Iris pigment epithelial cell (primary cell): ENCODE measurements at regions not wholly inside any gene's neighbourhood (a gene's known extent, or its start where the extent isn't known, plus 50 kb on each side); places are given as distances from the start of the nearest gene placed in this dataset.
"Not testable (repeated sequence)": the region's sequence is repeated elsewhere in the genome, so short reads cannot be mapped to it uniquely, and the experiment has no call there.

Experiments used
- DNase-seq: peaks from one replicate; pipeline ENCODE4 v3.0.0-alpha.2; 2011; ENCODE audit warnings: low read depth

DNA sequence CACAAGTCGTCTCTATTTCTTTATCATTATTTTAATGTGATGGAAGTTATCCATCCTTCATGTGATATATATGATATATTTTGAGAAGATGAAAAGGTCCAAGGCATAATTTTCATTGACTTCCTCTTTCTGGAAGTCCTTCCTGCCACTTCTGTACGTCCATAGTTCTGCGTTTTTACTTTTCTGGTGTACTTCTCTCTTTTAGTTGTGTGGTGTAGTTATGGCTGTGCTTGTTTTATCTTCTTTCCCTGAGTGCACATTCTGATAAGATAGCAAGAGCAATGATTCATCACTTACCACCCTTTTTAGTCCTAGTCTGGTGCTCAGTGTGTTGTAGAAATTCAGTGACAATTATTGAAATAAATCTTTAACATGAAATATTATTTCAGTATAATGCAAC, 231.3 kb upstream of the FERD3L start:
- peak; percentile 69 for DNase-seq

DNA sequence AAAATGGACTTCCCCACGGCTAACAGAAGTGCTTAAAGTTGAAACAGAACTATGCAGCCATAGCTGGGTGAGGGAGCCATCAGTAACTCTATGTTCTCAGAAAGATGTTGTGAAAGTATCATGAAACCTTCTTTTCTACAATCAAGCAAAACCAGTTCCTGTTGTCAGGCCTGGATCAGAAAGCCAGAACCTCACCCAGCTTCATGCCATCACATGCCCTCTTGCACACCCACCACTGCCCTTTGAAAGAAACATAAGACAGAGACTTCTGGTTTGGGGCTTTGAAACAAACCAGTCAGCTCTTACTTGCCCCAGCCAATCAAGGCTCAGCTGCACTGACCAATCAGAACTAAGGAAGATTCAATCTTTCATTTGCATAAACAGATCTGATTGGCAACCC, 230.8 kb upstream of the FERD3L start:
- DNase-seq = no peak

DNA sequence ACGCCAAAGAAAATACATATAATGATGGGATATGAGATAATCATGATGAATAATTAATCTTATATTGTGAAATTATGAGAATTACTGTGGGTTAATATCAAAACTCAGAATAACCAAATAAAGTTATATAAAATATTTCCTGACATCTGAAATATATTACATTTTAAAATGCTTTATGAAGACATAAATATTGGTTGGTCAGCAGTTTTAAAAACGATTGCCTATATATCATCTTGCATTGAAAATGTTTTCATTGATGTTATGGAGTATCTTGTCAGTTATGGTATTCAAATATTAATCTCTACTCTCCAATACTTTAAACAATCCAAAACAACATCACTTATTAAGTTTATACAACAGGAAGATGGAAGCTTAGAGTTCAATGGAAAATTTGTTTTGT, 228.1 kb upstream of the FERD3L start:
- no peak for DNase-seq

DNA sequence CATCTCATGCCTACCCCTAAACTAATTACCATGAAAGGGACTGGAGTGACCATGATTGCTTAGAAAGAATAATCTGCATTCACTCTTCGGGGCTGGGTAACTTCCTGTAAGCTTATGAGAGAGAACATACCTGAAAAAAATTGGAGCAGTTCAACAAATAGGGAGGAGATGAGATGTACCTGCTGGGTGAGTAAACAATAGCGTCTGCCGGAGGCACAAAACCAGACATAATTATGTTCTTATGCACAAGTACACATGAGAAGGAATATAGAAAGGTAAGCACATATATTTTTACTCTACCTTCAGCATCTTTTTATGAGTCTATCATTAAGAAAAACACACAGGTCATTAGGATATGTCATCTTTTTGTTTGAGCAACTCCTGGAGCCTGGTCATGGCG, 224.6 kb upstream of the FERD3L start:
- DNase-seq = no peak

DNA sequence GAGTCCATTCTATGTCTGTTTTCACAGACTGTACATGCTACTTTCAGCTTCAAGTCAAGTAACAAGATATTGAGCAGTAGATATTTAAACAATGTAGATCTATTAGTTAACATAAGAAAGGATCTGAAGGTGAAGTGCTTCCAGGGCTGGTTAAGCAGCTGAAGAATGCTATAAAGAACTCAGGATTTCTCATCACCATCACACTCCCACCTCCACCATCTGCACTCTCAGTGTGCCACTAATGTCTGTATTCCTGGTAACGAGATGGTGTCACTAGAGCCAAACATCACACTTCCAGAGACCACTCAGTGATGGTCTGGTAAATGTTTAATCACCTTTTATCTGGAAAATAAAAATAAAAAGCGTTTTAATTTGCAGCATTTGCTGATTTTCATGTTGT, 224.0 kb upstream of the FERD3L start:
- no peak for DNase-seq

DNA sequence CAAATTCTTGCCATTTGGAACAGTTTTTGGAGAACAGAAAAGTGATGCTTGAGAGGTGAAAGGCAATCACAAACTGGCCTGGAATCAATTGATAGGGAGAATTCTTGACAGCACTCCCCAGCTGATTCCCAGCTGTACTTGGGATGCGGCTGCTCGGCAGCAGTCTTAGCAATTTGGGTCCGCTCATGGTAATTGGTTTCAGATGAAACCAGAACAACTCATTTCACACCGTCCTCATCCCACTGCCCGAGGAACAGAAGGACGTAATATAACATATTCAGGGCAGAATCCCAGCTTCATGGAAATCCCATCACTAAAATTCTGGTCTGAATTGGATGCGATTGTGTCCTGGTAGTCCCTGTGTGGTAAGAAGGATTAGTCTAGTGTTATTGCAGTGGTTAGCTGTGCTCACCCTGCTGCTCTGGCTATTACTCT, 223.3 kb upstream of the FERD3L start:
- peak; percentile 48 for DNase-seq

DNA sequence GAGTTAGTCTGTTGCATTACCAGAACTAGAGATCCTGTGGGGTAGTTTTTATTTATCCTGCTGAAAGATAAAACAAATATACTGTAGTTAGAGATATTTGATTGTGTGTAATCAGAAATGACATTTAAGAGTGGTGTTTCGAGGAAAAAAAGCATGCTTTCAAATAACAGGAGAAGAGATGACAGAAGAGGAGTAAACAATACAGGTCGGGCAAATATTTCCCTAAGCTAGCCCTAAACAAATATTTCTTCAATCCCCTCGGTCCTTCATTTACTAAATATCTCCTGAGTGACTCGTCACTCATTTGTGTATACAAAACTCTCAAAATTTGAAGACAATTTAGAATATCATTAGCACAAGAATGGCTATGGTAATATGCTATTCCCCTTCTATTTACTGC, 219.7 kb upstream of the FERD3L start:
- no peak for DNase-seq

DNA sequence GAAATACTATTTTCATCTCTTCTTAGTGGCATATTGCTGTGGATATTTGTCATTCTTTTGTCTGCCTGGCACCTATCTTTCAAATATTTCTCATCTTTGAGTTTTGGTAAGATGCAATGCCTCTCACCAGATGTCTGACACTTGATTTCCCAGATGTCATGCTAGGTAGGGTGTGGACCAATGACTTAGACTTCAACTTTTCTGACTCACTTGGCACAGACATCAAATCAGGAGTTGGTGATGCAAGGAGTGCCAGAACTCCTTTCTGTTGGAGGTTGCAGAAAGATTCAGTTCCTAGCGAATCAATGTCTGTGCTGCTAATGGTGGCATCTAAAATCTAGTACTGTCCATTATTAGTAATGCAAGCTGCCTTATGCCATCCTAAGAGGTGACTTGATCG, 216.9 kb upstream of the FERD3L start:
- DNase-seq = peak; percentile 59

DNA sequence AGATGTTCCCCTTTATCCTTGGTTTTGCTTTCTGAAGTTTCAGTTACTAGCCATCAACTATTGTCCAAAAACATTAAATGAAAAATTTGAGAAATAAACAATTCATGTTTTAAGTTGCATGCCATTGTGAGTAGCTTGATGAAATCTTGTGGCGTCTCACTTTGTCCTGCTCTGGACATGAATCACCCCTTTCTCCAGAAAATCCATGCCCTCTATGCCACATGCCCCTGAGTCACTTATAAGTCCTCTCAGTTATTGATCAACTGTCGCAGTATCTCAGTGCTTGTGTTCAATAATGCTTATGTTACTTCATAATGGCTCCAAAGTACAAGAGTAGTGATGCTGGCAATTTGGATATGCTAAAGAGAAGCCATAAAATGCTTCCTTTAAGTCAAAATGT, 208.0 kb upstream of the FERD3L start:
- DNase-seq = peak; percentile 63

DNA sequence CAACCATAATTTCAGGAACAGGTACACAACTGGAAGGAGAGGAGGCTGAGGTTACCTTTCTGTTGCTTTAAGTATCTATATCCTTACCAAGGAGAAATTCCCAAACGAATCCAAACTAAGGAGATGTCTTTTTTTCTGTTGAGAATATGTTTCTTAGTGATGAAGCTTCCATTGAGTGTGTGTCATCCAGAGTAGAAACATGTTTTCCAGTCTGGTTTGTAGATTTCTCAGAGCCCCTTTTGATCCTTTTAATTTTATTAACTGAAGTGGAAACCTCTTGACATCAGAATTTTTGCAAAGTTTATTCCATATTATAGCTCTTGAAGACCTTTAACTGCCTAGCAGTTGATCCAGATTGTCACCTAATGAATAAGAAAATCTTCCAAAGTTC, 207.1 kb upstream of the FERD3L start:
- peak; percentile 76 for DNase-seq

DNA sequence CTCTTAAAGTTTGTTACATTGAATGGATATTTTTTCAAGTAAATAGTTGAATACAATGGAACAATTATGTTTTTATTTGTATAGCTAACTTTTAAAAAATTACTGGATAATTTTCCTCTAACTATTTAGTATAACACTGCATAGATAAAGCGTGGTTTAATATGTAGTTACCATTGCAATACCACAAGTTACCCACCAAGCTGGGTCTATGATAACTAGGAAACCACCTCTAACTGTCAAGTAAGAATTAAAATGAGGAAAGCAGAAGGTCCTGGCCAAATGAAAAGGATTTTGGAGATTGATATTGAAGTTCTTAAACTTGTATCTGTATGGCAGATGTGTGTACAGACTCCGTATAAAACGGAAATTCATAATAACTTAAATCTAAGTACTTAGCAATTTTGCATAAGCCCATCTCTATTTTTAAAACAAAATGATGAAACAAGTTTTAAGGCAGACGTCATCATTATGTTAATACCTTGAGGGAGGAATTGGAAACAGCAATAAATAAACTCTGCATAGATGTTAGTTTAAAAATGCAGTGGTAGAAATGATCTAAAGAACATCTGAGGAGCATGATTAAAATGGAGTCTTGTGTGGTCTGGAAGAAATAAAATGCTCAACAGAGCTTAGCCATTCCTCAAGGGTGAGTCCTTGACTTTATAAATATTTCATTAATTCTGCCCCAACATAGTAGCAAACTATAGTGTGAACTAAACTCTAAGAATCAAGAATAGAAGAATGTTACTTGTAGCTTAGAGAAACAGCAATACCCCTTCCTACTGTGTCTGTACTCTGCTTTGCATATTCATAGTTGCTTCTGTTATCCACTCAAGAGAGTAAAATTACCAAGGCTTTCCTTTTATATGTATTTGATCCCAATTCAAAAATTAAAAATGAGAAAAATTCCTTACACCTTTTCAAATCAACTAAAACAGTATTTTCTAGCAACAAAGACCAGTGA, 206.4 kb upstream of the FERD3L start:
- DNase-seq = peak; percentile 15

DNA sequence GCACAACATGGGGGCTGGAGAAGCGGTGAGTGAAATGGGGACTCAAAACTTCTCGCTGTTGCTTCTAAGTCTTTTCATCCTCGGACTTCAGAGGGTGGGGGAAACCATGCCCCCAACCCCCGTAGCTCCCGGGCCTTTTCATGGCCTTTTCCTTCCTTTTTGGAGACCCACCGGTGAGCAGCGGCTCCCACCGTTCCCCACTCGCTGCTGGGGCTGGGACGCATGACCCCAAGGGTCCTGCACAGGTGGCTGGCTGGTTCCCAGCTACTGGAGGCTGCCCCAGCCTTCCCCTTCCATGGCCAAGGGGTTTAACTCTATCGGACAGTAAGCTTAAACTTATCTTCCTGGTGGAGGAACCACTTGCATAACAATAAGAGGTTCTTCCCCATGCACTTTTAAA, 194.3 kb upstream of the FERD3L start:
- DNase-seq = no peak

DNA sequence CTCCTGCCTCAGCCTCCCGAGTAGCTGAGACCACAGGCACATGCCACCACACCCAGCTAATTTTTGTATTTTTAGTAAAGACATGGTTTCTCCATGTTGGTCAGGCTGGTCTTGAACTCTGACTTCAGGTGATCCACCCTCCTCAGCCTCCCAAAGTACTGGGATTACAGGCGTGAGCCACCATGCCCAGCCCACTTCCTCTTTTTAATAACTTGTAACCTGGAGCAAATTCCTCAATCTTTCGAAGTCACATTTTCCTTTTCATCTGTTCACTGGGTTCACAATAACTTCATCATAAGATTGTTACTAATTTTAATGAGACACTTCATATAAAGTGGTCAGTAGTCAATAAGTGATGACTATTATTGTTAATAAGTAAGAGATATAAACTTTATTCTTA, 193.3 kb upstream of the FERD3L start:
- not testable (repeated sequence) for DNase-seq

DNA sequence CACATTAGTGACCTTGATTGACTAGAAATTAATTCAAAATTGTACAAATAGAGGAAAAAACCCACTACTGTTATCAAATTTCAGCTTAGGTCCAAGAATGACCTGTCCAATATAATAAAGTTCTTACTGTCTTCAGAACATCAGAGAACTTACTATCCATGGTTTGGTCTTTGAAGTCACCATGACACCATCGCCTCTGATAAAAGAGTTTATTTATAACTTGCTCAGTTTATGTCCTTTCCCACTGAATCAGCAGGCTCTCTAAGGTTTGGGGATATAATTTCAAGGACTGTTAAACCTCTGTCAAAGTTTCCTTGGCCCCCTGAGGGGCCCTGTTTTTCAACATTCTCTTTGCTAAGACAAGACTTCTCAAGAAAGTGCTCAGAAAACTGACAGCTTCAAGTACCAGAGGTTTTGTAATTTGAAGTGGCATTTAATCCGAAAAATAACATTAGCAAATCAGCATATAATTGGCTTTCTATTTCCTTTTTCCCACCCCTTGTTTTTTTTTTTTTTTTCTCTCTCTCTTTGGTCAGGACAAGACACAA, 191.7 kb upstream of the FERD3L start:
- DNase-seq = no peak

DNA sequence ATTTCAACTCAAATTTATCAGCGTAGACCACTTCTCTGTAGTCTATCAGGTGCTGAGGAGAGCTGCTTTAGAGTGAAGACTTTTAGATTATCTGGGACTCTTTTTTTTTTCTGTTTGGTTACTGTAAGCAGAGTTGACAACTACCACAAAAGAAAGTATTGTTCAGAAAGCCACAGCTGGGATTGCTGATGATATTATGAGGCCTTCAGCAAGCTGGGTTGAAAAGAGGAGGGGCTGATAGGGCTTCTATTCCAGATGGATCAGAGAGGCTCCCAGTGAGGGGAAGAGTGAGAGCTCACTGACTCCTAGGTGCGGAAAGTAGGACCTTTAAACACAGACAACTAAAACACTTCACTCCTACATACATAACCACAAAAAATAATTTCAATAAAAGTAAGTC, 188.5 kb upstream of the FERD3L start:
- no peak for DNase-seq

DNA sequence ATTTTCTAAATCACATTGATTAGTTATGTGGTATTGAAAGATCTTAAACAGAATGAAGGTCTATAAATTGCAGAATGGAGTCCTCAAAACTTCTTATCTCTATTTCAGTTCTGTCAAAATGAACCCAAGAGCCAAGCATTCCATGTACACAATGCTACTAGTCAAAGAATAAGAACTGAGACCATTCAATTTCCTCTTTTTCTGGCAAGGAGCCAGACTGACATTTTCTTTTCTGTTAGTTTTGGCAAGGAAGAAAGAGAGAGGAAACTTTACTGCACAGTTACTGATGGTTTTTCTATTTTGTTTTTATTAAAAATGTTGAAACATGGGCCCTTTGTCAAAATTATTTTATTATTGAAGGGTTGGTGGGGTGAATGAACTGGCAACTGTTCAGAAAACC, 181.8 kb upstream of the FERD3L start:
- peak; percentile 61 for DNase-seq

DNA sequence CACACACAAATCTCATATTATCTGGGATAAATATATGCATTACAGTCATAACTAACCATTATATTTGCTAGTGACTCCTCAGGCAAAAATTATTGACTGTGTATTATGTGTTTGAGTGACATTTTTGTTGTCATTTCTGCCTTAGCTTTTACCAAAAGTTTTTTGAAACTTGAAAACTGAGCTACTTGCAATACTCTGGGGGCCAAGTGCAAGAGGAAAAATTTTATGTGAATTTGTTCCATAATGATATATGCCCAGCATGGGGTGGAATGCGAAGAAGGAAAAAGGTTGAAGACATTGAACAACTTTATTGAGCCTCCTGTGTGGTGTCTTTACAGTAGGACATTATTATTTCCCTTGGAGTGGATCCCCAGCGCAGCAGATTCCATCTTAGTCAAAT, 176.8 kb upstream of the FERD3L start:
- DNase-seq = no peak

DNA sequence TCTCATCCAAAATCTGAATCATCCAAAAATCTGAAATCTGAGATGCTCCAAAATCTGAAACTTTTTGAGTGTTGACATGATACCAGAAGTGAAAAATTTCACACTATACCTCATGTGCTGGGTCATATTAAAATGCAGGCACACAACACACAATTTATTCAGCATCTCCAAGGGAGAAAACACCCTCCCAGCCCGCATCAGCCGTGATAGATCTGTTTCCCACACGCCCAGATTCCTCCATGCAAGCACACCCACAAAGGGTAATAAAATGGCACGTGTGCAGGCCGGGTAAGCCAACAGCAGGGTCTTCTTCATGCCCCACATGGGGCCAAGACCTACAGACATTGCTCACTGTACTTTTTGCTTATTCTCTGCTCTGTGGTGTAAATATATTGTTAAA, 173.1 kb upstream of the FERD3L start:
- DNase-seq = no peak

DNA sequence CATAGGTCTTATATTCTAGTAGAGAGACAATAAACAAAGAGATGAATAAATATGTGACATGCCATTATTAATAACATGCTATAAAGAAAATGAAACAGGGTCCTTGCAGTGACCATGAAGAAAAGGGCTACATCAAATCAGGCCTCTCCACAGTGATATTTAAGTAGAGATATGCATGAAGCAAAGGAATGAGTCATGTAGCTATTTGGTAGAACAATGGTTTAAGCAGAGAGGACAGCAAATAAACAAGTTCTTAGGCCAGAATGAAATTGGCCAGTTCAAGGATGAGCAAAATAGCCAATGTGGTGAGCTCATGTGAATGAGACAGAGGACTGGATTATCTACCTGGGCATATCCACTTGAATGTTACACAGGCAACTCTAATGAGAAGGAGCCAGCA, 172.2 kb upstream of the FERD3L start:
- DNase-seq = peak; percentile 49

DNA sequence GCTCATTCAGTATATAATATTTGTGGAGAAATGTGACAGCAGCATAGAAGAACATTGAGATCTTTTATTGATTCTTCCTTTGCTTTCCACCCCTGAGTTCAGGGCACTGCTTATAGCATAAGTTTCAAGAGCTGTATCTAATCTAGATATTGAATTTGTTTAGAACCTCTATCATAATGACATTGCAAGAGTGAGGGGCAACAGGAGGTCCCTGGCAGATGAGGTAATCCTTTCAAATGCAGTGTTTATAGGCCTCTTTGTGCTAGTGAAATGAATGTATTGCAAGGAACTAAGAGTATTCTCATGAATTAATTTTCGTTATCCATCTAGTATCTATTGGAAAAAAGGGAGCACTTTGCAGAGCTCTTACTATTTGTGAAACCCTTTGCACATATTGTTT, 167.2 kb upstream of the FERD3L start:
- DNase-seq = no peak

DNA sequence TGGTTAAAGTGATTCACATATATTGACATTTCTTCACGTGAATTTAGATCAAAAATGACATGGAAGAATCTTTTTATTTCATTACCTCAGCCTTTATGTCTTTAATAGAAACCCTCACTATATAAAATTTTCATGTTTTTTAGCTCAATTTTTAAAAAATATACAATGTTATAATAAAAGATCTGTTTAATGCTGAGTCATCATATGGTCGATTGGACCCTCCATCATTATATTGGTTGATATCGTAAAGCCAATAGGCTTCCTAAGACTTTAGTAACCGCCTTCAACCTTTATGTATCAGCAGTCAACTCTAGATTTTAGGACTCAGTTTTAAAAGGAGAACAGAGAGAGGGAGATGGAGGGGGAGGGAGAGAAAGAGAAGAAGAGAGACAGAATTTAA, 162.3 kb upstream of the FERD3L start:
- no peak for DNase-seq

DNA sequence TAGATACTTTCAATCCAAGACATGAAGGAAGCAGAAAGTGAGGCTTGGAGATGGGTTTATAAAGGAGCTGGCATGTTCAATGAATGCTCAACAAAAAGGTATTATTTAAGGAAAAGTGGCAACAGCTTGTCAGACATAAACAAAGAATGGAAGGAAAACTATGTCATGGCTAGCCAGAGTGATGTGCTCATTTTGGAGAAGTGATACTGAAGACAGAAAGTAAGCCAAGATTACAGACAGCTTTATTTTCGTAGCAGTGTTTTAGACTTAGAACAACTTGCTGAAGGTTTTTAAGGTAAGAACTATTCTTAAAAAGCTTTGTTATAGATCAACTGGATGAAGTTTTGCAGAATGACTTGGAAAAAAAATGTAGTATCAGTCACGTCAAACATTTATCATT, 160.5 kb upstream of the FERD3L start:
- DNase-seq = peak; percentile 30

DNA sequence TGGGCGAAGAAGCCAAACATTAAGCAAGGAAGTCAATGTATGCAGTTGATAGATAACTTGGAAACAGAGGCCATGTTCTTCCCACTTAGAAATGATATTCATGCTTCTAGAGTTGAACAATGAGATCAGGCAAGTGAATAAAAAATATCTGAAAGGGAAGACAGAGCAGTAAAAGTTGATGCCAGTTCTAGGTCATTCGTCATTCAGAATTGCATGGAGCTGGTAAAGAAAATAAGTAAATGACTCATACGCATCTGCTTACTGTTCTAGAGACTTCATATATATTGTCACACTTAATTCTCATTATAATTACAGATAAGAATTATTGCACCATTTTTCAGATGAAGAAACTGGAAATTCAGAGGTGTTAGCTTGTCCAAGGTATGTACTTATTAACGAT, 158.9 kb upstream of the FERD3L start:
- peak; percentile 27 for DNase-seq

DNA sequence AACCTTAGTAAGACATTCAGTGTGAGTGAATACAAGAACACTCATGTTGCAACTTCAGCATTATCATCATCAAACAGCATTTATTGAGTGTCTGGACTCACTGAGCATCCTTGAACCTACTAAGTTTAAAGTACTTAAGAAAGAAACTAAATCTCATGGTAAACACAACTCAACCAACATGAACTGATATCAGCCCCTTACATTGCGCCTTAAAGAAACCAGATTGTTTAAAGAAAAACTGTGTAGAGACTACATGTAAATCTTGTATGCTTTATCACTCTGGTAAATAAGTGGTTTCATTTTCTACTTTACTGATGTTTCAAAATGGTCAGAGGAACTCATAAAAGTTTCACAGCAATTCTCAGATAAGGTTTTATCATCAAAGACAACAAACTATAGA, 157.5 kb upstream of the FERD3L start:
- no peak for DNase-seq
